GM06990 (cell line): ENCODE measurements at regions not wholly inside any gene's neighbourhood (a gene's known extent, or its start where the extent isn't known, plus 50 kb on each side); places are given as distances from the start of the nearest gene placed in this dataset.

Experiments
- DNase-seq: peaks from one replicate; pipeline ENCODE4 v3.0.0-alpha.2; 2011; ENCODE audit not compliant: insufficient read length; ENCODE audit errors: extremely low read depth
- H3K27me3 ChIP-seq: replicated peaks from 2 replicates; pipeline ENCODE4 v1.6.0; 2011; ENCODE audit warnings: low read length; ENCODE audit not compliant: control insufficient read depth, insufficient read depth
- H3K36me3 ChIP-seq: 2 replicates; pipeline ENCODE4 v1.5.1; 2011; ENCODE audit warnings: low read length; ENCODE audit not compliant: control insufficient read depth, insufficient read depth
- H3K4me3 ChIP-seq: replicated peaks from 2 replicates; pipeline ENCODE4 v1.5.1; 2011; ENCODE audit warnings: low read depth, mild to moderate bottlenecking, control low read depth, low read length
- TF ChIP-seq, protein P1 (sequence below): IDR thresholded peaks from 2 replicates; pipeline ENCODE4 v1.5.1; 2011; ENCODE audit warnings: low read length, control low read depth, mild to moderate bottlenecking, inconsistent platforms; ENCODE audit not compliant: insufficient read depth, poor library complexity, severe bottlenecking

DNA sequence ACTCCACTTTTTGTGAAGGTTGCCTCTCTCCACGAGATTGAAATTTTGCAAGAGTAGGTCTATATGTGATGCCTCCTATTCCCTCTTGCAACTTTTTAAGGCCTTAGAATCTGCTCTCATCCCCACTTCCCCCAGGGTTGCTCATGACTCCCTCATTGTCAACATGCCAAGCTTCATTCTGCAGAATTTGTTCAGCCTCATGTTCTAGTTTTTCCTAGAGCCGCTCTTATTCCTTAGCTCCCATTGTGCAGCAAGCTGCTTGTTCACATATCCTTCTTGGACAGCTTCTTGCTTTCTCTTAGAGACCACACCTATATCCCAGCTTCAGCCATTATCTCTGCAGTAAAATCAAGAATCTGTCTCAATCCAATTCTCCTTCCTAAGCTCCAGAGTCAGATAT is 82.4 kb downstream of the CNGA2 start:
- Histone ChIP-seq H3K4me3 (no peak overlapping the region), H3K27me3 (no peaks in the 10 kb centered on the region), H3K36me3 (no peaks in the 10 kb centered on the region)
- TF ChIP-seq, protein P1, sequence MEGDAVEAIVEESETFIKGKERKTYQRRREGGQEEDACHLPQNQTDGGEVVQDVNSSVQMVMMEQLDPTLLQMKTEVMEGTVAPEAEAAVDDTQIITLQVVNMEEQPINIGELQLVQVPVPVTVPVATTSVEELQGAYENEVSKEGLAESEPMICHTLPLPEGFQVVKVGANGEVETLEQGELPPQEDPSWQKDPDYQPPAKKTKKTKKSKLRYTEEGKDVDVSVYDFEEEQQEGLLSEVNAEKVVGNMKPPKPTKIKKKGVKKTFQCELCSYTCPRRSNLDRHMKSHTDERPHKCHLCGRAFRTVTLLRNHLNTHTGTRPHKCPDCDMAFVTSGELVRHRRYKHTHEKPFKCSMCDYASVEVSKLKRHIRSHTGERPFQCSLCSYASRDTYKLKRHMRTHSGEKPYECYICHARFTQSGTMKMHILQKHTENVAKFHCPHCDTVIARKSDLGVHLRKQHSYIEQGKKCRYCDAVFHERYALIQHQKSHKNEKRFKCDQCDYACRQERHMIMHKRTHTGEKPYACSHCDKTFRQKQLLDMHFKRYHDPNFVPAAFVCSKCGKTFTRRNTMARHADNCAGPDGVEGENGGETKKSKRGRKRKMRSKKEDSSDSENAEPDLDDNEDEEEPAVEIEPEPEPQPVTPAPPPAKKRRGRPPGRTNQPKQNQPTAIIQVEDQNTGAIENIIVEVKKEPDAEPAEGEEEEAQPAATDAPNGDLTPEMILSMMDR: no peak
- DNase-seq: no peak

DNA sequence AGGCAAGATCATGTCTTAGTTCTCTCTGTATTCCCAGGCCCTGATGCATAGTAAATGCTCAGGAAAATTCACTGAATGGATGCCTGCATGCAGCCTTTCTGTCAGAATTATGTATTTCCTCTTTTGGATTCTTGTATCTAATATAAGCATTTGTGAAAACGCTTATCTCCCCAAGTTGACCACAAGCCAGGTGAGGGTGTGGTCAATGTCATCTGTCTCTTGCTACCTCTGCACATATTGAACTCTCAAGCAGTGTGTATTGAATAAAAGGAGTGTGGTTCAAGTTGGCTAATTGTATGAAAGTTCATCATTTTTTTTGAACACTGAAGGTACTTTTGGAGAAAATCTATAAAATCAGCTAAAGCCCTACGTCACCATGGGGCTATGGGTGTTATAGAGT is 84.3 kb downstream of the CNGA2 start:
- H3K36me3 ChIP-seq: no peaks in the 10 kb centered on the region
- DNase-seq: no peak
- TF ChIP-seq, protein P1: no peak
- no peaks in the 10 kb centered on the region for H3K27me3 ChIP-seq
- H3K4me3 ChIP-seq: no peak overlapping the region

DNA sequence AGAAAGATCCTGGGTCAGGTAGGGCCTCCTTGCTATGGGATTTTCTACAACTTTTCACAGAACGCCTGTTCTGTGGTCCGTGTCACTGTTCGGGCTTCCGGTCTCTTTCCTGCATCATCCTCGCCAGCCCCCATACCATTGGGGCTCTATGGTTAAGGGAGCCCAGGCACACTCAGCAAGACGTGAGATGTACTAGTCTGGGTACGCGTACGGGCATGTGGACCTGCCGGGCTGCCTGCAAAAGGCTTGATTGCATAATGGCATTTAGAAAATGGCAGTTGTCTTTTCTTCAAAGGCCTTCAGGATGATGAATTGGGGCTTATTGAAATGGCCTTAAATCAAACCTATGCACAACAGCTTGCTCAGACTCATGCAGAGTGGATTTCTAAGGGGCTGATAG is 86.7 kb downstream of the CNGA2 start:
- Histone ChIP-seq H3K4me3 (no peak overlapping the region), H3K36me3 (no peaks in the 10 kb centered on the region), H3K27me3 (no peaks in the 10 kb centered on the region)
- no peak for DNase-seq
- TF ChIP-seq, protein P1: no peak

DNA sequence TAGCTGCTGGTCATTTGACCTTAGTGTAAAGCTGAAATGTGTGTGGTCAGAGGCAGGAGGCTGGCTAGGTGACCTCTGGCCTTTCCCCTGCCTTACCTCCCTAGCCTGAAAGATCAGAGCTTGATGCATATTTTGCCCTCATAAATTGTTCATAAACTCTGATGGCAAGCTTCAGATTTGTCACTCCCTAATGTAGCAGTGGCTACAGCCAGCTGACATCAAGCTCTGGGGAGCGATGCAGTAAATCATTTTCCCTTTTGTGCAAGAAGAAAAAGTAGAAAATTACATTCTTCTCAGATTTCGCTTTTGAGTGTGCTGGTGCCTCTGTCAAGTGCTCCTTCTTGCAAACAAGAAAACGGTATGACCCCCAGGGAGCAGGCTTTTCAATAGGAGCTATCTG is 87.7 kb upstream of the MAGEA4 start:
- H3K4me3 ChIP-seq: no peak overlapping the region
- TF ChIP-seq, protein P1: no peak
- DNase-seq: no peak
- no peaks in the 10 kb centered on the region for H3K27me3 ChIP-seq
- H3K36me3 ChIP-seq: no peaks in the 10 kb centered on the region

DNA sequence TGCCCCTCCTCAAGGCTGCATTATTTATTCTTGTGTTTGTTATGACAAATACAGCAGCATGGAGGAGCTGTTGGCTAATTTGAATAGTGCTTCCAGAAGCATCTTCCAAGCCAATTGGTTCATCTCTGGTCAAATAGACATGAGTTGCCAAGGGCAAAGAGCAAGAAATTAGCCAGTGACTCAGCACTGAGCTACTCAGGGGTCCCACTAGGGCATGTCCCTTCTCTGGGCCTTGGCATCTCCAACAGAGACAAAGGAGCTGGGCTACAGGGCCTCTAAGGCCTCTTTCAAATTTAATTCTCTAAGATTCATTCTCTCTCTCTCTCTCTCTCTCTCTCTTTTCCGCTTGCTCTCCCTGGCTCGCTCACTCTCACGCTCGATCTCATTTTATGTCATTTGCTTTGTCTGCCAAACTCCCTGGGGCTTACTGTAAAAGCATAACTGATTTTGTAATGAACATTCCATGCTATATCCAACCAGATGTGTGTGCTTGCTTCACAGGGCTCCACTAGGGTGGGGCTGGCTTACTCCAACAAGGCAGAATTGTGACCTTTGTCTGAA is 86.7 kb upstream of the MAGEA4 start:
- H3K27me3 ChIP-seq: no peaks in the 10 kb centered on the region
- TF ChIP-seq, protein P1: no peak
- DNase-seq: no peak

More for the DNA sequence above, 86.7 kb upstream of the MAGEA4 start:
- no peak overlapping the region for H3K4me3 ChIP-seq
- no peaks in the 10 kb centered on the region for H3K36me3 ChIP-seq
